SIG-M5 treated with dmso at 0.1 percent for 504 hours (cell line): ENCODE measurements at regions not wholly inside any gene's neighbourhood (a gene's known extent, or its start where the extent isn't known, plus 50 kb on each side); places are given as distances from the start of the nearest gene placed in this dataset.

Experiments
- DNase-seq: peaks from one replicate; lab custom pipeline; 2025; ENCODE audit not compliant: unreplicated experiment; lab: John Stamatoyannopoulos, UW

- no peak for DNase-seq
Measured at GRCh38 chr2:223701761-223702160, 99.6 kb upstream of the SCG2 start.

- DNase-seq = no peak
Measured at GRCh38 chr2:223700221-223700620, 98.1 kb upstream of the SCG2 start.

GRCh38 chr2:223697892-223698645 lies 95.9 kb upstream of the SCG2 start:
- no peak for DNase-seq

GRCh38 chr2:223697316-223697891 lies 95.2 kb upstream of the SCG2 start:
- no peak for DNase-seq

GRCh38 chr2:223696719-223697118 lies 94.6 kb upstream of the SCG2 start:
- DNase-seq = no peak

GRCh38 chr2:223692191-223692947 lies 90.2 kb upstream of the SCG2 start:
- DNase-seq = peak; percentile 35

- no peak for DNase-seq
Measured at GRCh38 chr2:223688094-223688835, 86.1 kb upstream of the SCG2 start.

GRCh38 chr2:223681125-223681524 lies 79.0 kb upstream of the SCG2 start:
- no peak for DNase-seq

GRCh38 chr2:223674998-223675609 lies 72.9 kb upstream of the SCG2 start:
- DNase-seq = no peak

GRCh38 chr2:223669453-223670225 lies 67.5 kb upstream of the SCG2 start:
- DNase-seq = peak; percentile 10

- DNase-seq = peak; percentile 46
Measured at GRCh38 chr2:223668302-223668998, 66.3 kb upstream of the SCG2 start.

GRCh38 chr2:223654384-223654915 lies 52.3 kb upstream of the SCG2 start:
- DNase-seq = no peak

- DNase-seq = no peak
Measured at GRCh38 chr2:223652902-223653301, 50.7 kb upstream of the SCG2 start.

- DNase-seq = no peak
Measured at GRCh38 chr2:223652122-223652521, 50.0 kb upstream of the SCG2 start.
